Neural cell (in vitro differentiated cells): ENCODE measurements at regions not wholly inside any gene's neighbourhood (a gene's known extent, or its start where the extent isn't known, plus 50 kb on each side); places are given as distances from the start of the nearest gene placed in this dataset.

Source experiments
- H2AFZ ChIP-seq: fragments of 200-600, 300-800 bp; sonication (generic), shearing (Covaris generic); 2 replicates; pipeline ENCODE4 v1.6.0; 2014; ENCODE audit warnings: low read depth, mild to moderate bottlenecking, antibody characterized with exemption, low read length, moderate library complexity
- H3F3A ChIP-seq: fragments of 200-600 bp; shearing (Covaris generic); 2 replicates; pipeline ENCODE4 v1.6.1; 2016; ENCODE audit warnings: mild to moderate bottlenecking, moderate library complexity, mixed read lengths, antibody characterized with exemption, low read length; ENCODE audit not compliant: insufficient read depth, poor library complexity, severe bottlenecking
- H3K27ac ChIP-seq: fragments of 200-600, 300-800 bp; sonication (generic), shearing (Covaris generic); 2 replicates; pipeline ENCODE4 v1.5.1; 2014; ENCODE audit warnings: mild to moderate bottlenecking, low read length, moderate library complexity
- H3K27me3 ChIP-seq: fragments of 300-800, 200-600 bp; sonication (generic), shearing (Covaris generic); 2 replicates; pipeline ENCODE4 v1.6.0; 2014; ENCODE audit warnings: mild to moderate bottlenecking, low read depth, low read length, moderate library complexity; ENCODE audit not compliant: insufficient read depth
- H3K36me3 ChIP-seq: fragments of 300-800, 200-600 bp; sonication (generic), shearing (Covaris generic); 2 replicates; pipeline ENCODE4 v1.5.1; 2014; ENCODE audit warnings: mild to moderate bottlenecking, antibody characterized with exemption, low read length, moderate library complexity; ENCODE audit not compliant: insufficient read depth
- H3K4me2 ChIP-seq: fragments of 300-800, 200-600 bp; sonication (generic), shearing (Covaris generic); 2 replicates; pipeline ENCODE4 v1.6.0; 2014; ENCODE audit warnings: mild to moderate bottlenecking, low read length
- H3K4me3 ChIP-seq: fragments of 300-800, 200-600 bp; sonication (generic), shearing (Covaris generic); 2 replicates; pipeline ENCODE4 v1.5.1; 2014; ENCODE audit warnings: mild to moderate bottlenecking, low read length, moderate library complexity
- H3K79me2 ChIP-seq: fragments of 200-600 bp; shearing (Covaris generic); replicated peaks from 2 replicates; pipeline ENCODE4 v1.6.0; 2014; ENCODE audit warnings: mild to moderate bottlenecking, low read length, moderate library complexity; ENCODE audit not compliant: insufficient read depth
- H3K9ac ChIP-seq: fragments of 300-800, 200-600 bp; sonication (generic), shearing (Covaris generic); 2 replicates; pipeline ENCODE4 v1.6.1; 2016; ENCODE audit warnings: mild to moderate bottlenecking, low read length, mixed read lengths
- H3K9me2 ChIP-seq: fragments of 200-600 bp; shearing (Covaris generic); 2 replicates; pipeline ENCODE4 v1.6.1; 2016; ENCODE audit warnings: mild to moderate bottlenecking, low read length, mixed read lengths; ENCODE audit not compliant: insufficient read depth
- H3K9me3 ChIP-seq: fragments of 200-600, 300-800 bp; sonication (generic), shearing (Covaris generic); 2 replicates; pipeline ENCODE4 v1.6.1; 2016; ENCODE audit warnings: mild to moderate bottlenecking, mixed run types, low read length, moderate library complexity, mixed read lengths
- H4K20me1 ChIP-seq: fragments of 200-600 bp; shearing (Covaris generic); 2 replicates; pipeline ENCODE4 v1.6.1; 2016; ENCODE audit warnings: mild to moderate bottlenecking, mixed run types; ENCODE audit not compliant: insufficient read depth
- CTCF ChIP-seq: fragments of 450-650 bp; IDR thresholded peaks from 2 replicates; pipeline ENCODE4 v1.5.1; 2014; ENCODE audit warnings: antibody characterized with exemption, mild to moderate bottlenecking, moderate library complexity; ENCODE audit not compliant: poor library complexity, severe bottlenecking
- EP300 ChIP-seq: fragments of 450-650 bp; conservative IDR thresholded peaks from 2 replicates; pipeline ENCODE4 v1.6.1; 2014; ENCODE audit warnings: antibody characterized with exemption, mild to moderate bottlenecking, moderate library complexity; ENCODE audit not compliant: poor library complexity, severe bottlenecking
- EZH2 ChIP-seq: fragments of 200-600, 300-800 bp; shearing (Covaris generic), sonication (generic); IDR thresholded peaks from 2 replicates; pipeline ENCODE4 v1.6.1; 2014; ENCODE audit warnings: antibody characterized with exemption, low read length, borderline replicate concordance, mild to moderate bottlenecking; ENCODE audit not compliant: insufficient read depth, poor library complexity, severe bottlenecking
- MXI1 ChIP-seq: fragments of 450-650 bp; conservative IDR thresholded peaks from 2 replicates; pipeline ENCODE4 v1.6.1; 2014; ENCODE audit warnings: antibody characterized with exemption, mild to moderate bottlenecking; ENCODE audit not compliant: poor library complexity, severe bottlenecking
- POLR2AphosphoS5 ChIP-seq: IDR thresholded peaks from 2 replicates; pipeline ENCODE4 v1.6.1; 2012
- RAD21 ChIP-seq: fragments of 450-650 bp; conservative IDR thresholded peaks from 2 replicates; pipeline ENCODE4 v1.6.1; 2014; ENCODE audit warnings: antibody characterized with exemption, mild to moderate bottlenecking, moderate library complexity
- REST ChIP-seq: IDR thresholded peaks from 2 replicates; pipeline ENCODE4 v1.6.1; 2012; ENCODE audit warnings: borderline replicate concordance
- SMC3 ChIP-seq: fragments of 450-650 bp; conservative IDR thresholded peaks from 2 replicates; pipeline ENCODE4 v1.6.1; 2014; ENCODE audit warnings: antibody characterized with exemption, mild to moderate bottlenecking, moderate library complexity; ENCODE audit not compliant: poor library complexity
- TAF1 ChIP-seq: IDR thresholded peaks from 2 replicates; pipeline ENCODE4 v1.6.1; 2012; ENCODE audit warnings: low read depth

- Histone ChIP-seq H3K9me3 (no peaks in the 10 kb centered on the region), H3K4me2 (no peak overlapping the region), H3K79me2 (no peaks in the 10 kb centered on the region), H3K9ac (no peak overlapping the region), H3K27me3 (no peaks in the 10 kb centered on the region), H3F3A (no peaks in the 10 kb centered on the region), H3K27ac (no peak overlapping the region), H4K20me1 (no peaks in the 10 kb centered on the region), H3K9me2 (no peaks in the 10 kb centered on the region), H3K4me3 (no peak overlapping the region), H2AFZ (no peak overlapping the region), H3K36me3 (no peaks in the 10 kb centered on the region)
- TF ChIP-seq CTCF (no peak), EZH2 (no peak), RAD21 (no peak), REST (no peak), MXI1 (no peak), SMC3 (no peak), EP300 (no peak), TAF1 (no peak), POLR2AphosphoS5 (no peak)
These were observed 472.7 kb downstream of the RAP2B start for GRCh38 chr3:153634683-153635082.

- Histone ChIP-seq H3F3A (no peaks in the 10 kb centered on the region), H2AFZ (no peak overlapping the region), H3K27me3 (no peaks in the 10 kb centered on the region), H3K9ac (no peak overlapping the region), H3K79me2 (no peaks in the 10 kb centered on the region), H4K20me1 (no peaks in the 10 kb centered on the region), H3K27ac (no peak overlapping the region), H3K36me3 (no peaks in the 10 kb centered on the region), H3K9me2 (no peaks in the 10 kb centered on the region), H3K4me2 (no peak overlapping the region), H3K4me3 (no peak overlapping the region), H3K9me3 (no peaks in the 10 kb centered on the region)
- no peak for TF ChIP-seq REST
- no peak for TF ChIP-seq EZH2
- no peak for TF ChIP-seq MXI1
- no peak for TF ChIP-seq SMC3
- TF ChIP-seq EP300 = no peak
- TF ChIP-seq RAD21 = no peak
- TF ChIP-seq CTCF = no peak
- no peak for TF ChIP-seq POLR2AphosphoS5
- no peak for TF ChIP-seq TAF1
These were observed 477.6 kb downstream of the RAP2B start for GRCh38 chr3:153639631-153640030.
